ENCODE measurements at regions not wholly inside any gene's neighbourhood (a gene's known extent, or its start where the extent isn't known, plus 50 kb on each side); places are given as distances from the start of the nearest gene placed in this dataset.

- no peak for TF ChIP-seq CTCF (IDR thresholded peaks at IDR 0.05)
- no peak for TF ChIP-seq POLR2A (IDR thresholded peaks at IDR 0.05)
- TF ChIP-seq EP300 (IDR thresholded peaks at IDR 0.05), result no peak
These were observed 312.8 kb downstream of the NSG2 start for GRCh38 chr5:174358276-174358675.

All from tibial nerve (tissue), 4 donors.